Osteocyte (in vitro differentiated cells): ENCODE measurements at regions not wholly inside any gene's neighbourhood (a gene's known extent, or its start where the extent isn't known, plus 50 kb on each side); places are given as distances from the start of the nearest gene placed in this dataset.
"Not testable (repeated sequence)": the region's sequence is repeated elsewhere in the genome, so short reads cannot be mapped to it uniquely, and the experiment has no call there.

Source experiments
- DNase-seq: peaks from one replicate; pipeline ENCODE4 v3.0.0; 2021; ENCODE audit warnings: mixed read lengths; ENCODE audit not compliant: unreplicated experiment; ENCODE audit errors: extremely low spot score
- H3K27ac Mint-ChIP-seq: one replicate; pipeline ENCODE4 v1.8.0; 2021; ENCODE audit warnings: mild to moderate bottlenecking, mixed read lengths; ENCODE audit not compliant: unreplicated experiment
- H3K27me3 Mint-ChIP-seq: one replicate; pipeline ENCODE4 v1.8.0; 2021; ENCODE audit warnings: mixed read lengths; ENCODE audit not compliant: unreplicated experiment
- H3K36me3 Mint-ChIP-seq: one replicate; pipeline ENCODE4 v1.8.0; 2021; ENCODE audit warnings: mixed read lengths; ENCODE audit not compliant: unreplicated experiment
- H3K4me1 Mint-ChIP-seq: one replicate; pipeline ENCODE4 v1.8.0; 2021; ENCODE audit warnings: mixed read lengths; ENCODE audit not compliant: unreplicated experiment
- H3K4me3 Mint-ChIP-seq: one replicate; pipeline ENCODE4 v1.8.0; 2021; ENCODE audit warnings: mild to moderate bottlenecking, moderate library complexity, mixed read lengths; ENCODE audit not compliant: unreplicated experiment
- H3K9me3 Mint-ChIP-seq: one replicate; pipeline ENCODE4 v1.8.0; 2021; ENCODE audit warnings: mixed read lengths; ENCODE audit not compliant: unreplicated experiment
- CTCF ChIP-seq: fragments of 200-600 bp; sonication (generic); IDR thresholded peaks from 2 replicates; pipeline ENCODE4 v1.5.0; 2021; ENCODE audit warnings: antibody characterized with exemption, mild to moderate bottlenecking, moderate library complexity

- Mint-ChIP-seq H3K4me3 (no peak overlapping the region), H3K9me3 (no peaks in the 10 kb centered on the region), H3K36me3 (no peaks in the 10 kb centered on the region), H3K27ac (no peak overlapping the region), H3K4me1 (no peaks in the 10 kb centered on the region), H3K27me3 (no peaks in the 10 kb centered on the region)
- DNase-seq: no peak
- TF ChIP-seq CTCF: no peak
These were observed 144.8 kb upstream of the MON1B start for GRCh38 chr16:77046206-77046605.

DNA sequence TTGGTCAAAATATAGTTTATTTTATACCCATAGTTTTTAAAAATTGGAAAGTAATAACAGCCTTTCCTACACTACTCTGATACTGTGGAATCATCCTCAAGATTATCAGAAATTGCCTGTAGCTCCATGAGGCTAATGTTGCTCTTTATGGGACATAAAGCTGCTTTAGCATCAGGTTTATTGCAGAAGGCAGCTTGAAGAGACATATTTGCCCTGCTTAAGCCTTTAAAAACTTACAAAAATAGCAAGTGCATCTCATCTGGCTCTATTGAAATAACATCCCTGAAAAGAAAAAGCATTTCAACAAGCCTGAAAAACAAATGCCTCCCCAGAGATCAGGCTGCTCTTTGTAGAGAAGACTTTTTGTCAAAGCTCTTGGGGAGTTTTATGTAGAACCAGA lies 142.9 kb upstream of the MON1B start:
- H3K4me1 Mint-ChIP-seq: no peaks in the 10 kb centered on the region
- no peaks in the 10 kb centered on the region for H3K9me3 Mint-ChIP-seq
- no peak overlapping the region for H3K4me3 Mint-ChIP-seq
- no peaks in the 10 kb centered on the region for H3K36me3 Mint-ChIP-seq
- H3K27me3 Mint-ChIP-seq: no peaks in the 10 kb centered on the region
- DNase-seq: no peak
- H3K27ac Mint-ChIP-seq: no peak overlapping the region
- TF ChIP-seq CTCF: no peak

DNA sequence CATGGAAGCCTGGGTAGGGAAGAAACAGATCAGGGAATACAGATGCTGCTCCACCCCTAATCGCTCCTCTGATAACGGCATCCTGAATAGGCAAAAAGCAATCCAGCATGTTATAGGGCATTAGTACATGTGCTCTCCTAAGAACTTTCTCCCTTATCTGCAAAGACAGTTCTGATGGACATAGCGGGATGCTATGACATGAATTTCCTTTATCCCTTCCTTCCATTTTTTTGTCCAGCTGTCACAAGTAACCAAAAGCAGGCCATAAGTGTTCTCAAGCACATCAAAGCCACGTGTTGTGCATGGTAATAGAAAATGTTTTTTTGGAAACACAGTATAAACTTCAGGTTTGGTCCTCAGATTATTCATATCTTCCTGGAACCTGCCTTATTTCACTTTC lies 141.4 kb upstream of the MON1B start:
- no peak overlapping the region for H3K4me3 Mint-ChIP-seq
- no peak overlapping the region for H3K27ac Mint-ChIP-seq
- no peak for DNase-seq
- no peaks in the 10 kb centered on the region for H3K9me3 Mint-ChIP-seq
- TF ChIP-seq CTCF: no peak
- no peaks in the 10 kb centered on the region for H3K27me3 Mint-ChIP-seq
- H3K36me3 Mint-ChIP-seq: no peaks in the 10 kb centered on the region
- no peaks in the 10 kb centered on the region for H3K4me1 Mint-ChIP-seq

DNA sequence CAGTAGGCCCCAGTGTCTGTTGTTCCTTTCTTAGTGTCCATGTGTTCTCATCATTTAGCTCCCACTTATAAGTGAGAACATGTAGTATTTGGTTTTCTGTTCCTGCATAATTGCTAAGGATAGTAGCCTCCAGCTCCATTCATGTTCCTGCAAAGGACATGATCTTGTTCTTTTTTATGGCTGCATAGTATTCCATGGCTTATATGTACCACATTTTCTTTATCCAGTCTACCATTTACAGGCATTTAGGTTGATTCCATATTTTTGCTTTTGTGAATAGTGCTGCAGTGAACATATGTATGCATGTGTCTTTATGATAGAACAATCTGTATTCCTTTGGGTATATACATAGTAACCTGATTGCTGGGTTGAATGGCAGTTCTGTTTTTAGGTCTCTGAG lies 134.4 kb upstream of the MON1B start:
- H3K9me3 Mint-ChIP-seq, H3K4me3 Mint-ChIP-seq, H3K27ac Mint-ChIP-seq, DNase-seq, H3K36me3 Mint-ChIP-seq, H3K27me3 Mint-ChIP-seq, H3K4me1 Mint-ChIP-seq: not testable (repeated sequence)

DNA sequence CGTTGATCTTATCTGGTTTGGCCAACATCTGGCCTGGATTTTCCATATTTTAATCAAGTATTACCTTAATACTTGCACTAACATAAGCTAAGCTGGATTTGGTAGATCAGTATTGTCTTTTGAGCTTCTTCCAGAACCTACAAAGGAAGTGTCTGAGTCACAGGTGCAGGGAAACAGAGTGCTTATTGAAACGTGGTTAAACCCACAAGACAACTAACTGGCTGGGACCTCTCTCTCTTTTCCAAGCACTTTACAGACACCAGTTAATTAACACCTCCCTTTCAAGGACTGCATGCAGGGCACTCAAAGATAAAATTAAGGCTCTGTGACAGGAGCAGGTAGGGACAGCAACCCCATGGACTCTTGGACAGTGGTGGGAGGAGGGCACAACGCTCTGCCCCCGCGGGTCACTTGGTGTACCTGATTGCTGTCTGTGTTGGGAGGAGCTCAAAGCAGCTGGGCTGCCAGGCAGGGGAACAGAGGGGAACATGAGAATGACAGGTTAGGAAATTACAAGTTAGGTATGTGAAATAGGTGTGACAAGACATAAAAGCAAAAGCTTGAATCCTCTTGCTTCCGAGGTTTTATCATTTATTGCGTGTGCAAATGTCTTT lies 133.7 kb upstream of the MON1B start:
- no peak for DNase-seq
- Mint-ChIP-seq H3K4me1 (no peaks in the 10 kb centered on the region), H3K36me3 (no peaks in the 10 kb centered on the region), H3K27me3 (no peaks in the 10 kb centered on the region), H3K27ac (no peak overlapping the region), H3K9me3 (peaks cover 4% of the 10 kb centered on the region), H3K4me3 (no peak overlapping the region)
- no peak for TF ChIP-seq CTCF

DNA sequence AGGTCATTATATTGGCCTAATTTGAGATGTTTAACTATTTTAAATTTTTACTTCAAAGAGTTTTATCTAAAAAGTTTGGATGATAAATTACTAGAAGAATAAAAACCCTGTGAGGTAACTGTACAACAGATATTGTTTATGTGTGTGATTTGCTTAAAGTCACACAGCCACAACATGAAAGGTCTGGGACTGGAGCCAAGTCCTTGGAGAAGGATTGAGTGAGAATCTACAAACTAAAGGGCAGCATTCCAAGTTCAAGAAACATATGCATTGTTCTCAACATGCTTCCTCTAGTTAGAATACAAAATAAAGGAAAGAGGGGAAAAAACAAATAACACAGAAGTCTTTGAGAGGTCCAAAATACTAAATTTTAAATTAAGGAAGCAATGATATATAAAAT lies 131.5 kb upstream of the MON1B start:
- Mint-ChIP-seq H3K9me3 (peaks cover 4% of the 10 kb centered on the region), H3K4me1 (no peaks in the 10 kb centered on the region), H3K27ac (no peak overlapping the region), H3K36me3 (no peaks in the 10 kb centered on the region), H3K4me3 (no peak overlapping the region), H3K27me3 (no peaks in the 10 kb centered on the region)
- no peak for DNase-seq
- no peak for TF ChIP-seq CTCF
